ENCODE measurements at regions not wholly inside any gene's neighbourhood (a gene's known extent, or its start where the extent isn't known, plus 50 kb on each side); places are given as distances from the start of the nearest gene placed in this dataset.

GRCh38 chr3:90121326-90121725, 1013.9 kb downstream of the EPHA3 start:
- no peak overlapping the region for H3K4me2 ChIP-seq (ENCODE audit: insufficient read depth, low read length)
- no peaks in the 10 kb centered on the region for H3K36me3 ChIP-seq (ENCODE audit: control insufficient read depth, insufficient read depth, low read length)
- 0% methylated on average over 4 of the region's 5 CpGs for WGBS (ENCODE audit: insufficient coverage, low coverage, missing lambda C conversion rate)
- H3K9me3 ChIP-seq (replicated peaks; ENCODE audit: control insufficient read depth, insufficient read depth, low read depth, low read length) = no peaks in the 10 kb centered on the region
- TF ChIP-seq ZNF785 (CRISPR knock-in tag; IDR thresholded peaks at IDR 0.05) = no peak
- TF ChIP-seq TCF7L2 (IDR thresholded peaks at IDR 0.05; ENCODE audit: low read depth, low read length) = no peak
- no peak for TF ChIP-seq TBP (optimal IDR thresholded peaks at IDR 0.05; ENCODE audit: low read depth, low read length)
- TF ChIP-seq ZKSCAN8 (CRISPR knock-in tag; IDR thresholded peaks at IDR 0.05) = no peak
- TF ChIP-seq ZNF444 (CRISPR knock-in tag; IDR thresholded peaks at IDR 0.05) = no peak
- ATAC-seq (no peak), FAIRE-seq (no peak), DNase-seq (ENCODE audit: extremely low read depth in 1 of 4, low spot score in 3 of 4) (no peak)
- no peak overlapping the region for H3K27ac ChIP-seq (ENCODE audit: extremely low read depth, low read depth, low read length)
- POLR2A ChIA-PET = no interaction called here
- intact Hi-C loops (cut with micrococcal nuclease) (no loop called here), in situ Hi-C loops (cut with MboI) (no loop called here)
- H2AFZ ChIP-seq (ENCODE audit: low read depth, low read length) = no peak overlapping the region
- no peaks in the 10 kb centered on the region for H3K9me1 ChIP-seq (ENCODE audit: control insufficient read depth, insufficient read depth, low read length)
- no peak overlapping the region for H3K4me3 ChIP-seq
- H3K9ac ChIP-seq (ENCODE audit: insufficient read depth in 1 of 2, low read depth in 2 of 2, low read length in 2 of 2) = no peak overlapping the region
- no TSS peak for BruUV-seq (replicated peaks)
- H3K4me1 ChIP-seq (replicated peaks in 1 of 2; ENCODE audit: control insufficient read depth in 2 of 2, insufficient read depth in 2 of 2, low read length in 2 of 2) = no peaks in the 10 kb centered on the region
- CTCF ChIA-PET (ENCODE audit: low intra/inter-chr PET ratio) = no interaction called here
- H4K20me1 ChIP-seq (replicated peaks; ENCODE audit: control insufficient read depth, insufficient read depth, low read length) = no peaks in the 10 kb centered on the region
- H3K79me2 ChIP-seq (ENCODE audit: control insufficient read depth, insufficient read depth, low read length) = no peaks in the 10 kb centered on the region
- no peaks in the 10 kb centered on the region for H3K27me3 ChIP-seq (ENCODE audit: control insufficient read depth in 2 of 2, insufficient read depth in 2 of 2, low read length in 2 of 2)

GRCh38 chr3:90128391-90128790, 1021.0 kb downstream of the EPHA3 start:
- no peak for DNase-seq (ENCODE audit: extremely low read depth in 1 of 4, low spot score in 3 of 4)
- in situ Hi-C loops (cut with MboI) (no loop called here), intact Hi-C loops (cut with micrococcal nuclease) (no loop called here)
- Histone ChIP-seq H3K79me2 (ENCODE audit: control insufficient read depth, insufficient read depth, low read length) (no peaks in the 10 kb centered on the region), H3K27me3 (ENCODE audit: control insufficient read depth in 2 of 2, insufficient read depth in 2 of 2, low read length in 2 of 2) (no peaks in the 10 kb centered on the region), H3K9ac (ENCODE audit: insufficient read depth in 1 of 2, low read depth in 2 of 2, low read length in 2 of 2) (no peak overlapping the region), H3K36me3 (ENCODE audit: control insufficient read depth, insufficient read depth, low read length) (no peaks in the 10 kb centered on the region), H3K4me3 (no peak overlapping the region), H3K4me2 (ENCODE audit: insufficient read depth, low read length) (no peak overlapping the region), H3K9me3 (replicated peaks; ENCODE audit: control insufficient read depth, insufficient read depth, low read depth, low read length) (no peaks in the 10 kb centered on the region), H3K9me1 (ENCODE audit: control insufficient read depth, insufficient read depth, low read length) (no peaks in the 10 kb centered on the region), H4K20me1 (replicated peaks; ENCODE audit: control insufficient read depth, insufficient read depth, low read length) (no peaks in the 10 kb centered on the region), H3K4me1 (replicated peaks in 1 of 2; ENCODE audit: control insufficient read depth in 2 of 2, insufficient read depth in 2 of 2, low read length in 2 of 2) (no peaks in the 10 kb centered on the region), H2AFZ (ENCODE audit: low read depth, low read length) (no peak overlapping the region), H3K27ac (ENCODE audit: extremely low read depth, low read depth, low read length) (no peak overlapping the region)
- ATAC-seq = no peak
- 0% methylated on average over 2 of the region's 2 CpGs for WGBS (ENCODE audit: insufficient coverage, low coverage, missing lambda C conversion rate)
- CTCF ChIA-PET (ENCODE audit: low intra/inter-chr PET ratio) = no interaction called here
- no peak for FAIRE-seq
- POLR2A ChIA-PET = no interaction called here
- BruUV-seq (replicated peaks) = no TSS peak
- TF ChIP-seq HNRNPL (IDR thresholded peaks at IDR 0.05; ENCODE audit: low read depth, low read length) = no peak
- no peak for TF ChIP-seq TBL1XR1 (IDR thresholded peaks at IDR 0.05; ENCODE audit: low read length in 2 of 2)
- TF ChIP-seq GTF2A2 (tag; IDR thresholded peaks at IDR 0.05) = no peak
- TF ChIP-seq ZNF41 (CRISPR knock-in tag; conservative IDR thresholded peaks at IDR 0.05) = no peak
- TF ChIP-seq ZNF324 (CRISPR knock-in tag; IDR thresholded peaks at IDR 0.05) = no peak
- no peak for TF ChIP-seq MEF2D (tag; conservative IDR thresholded peaks at IDR 0.05; ENCODE audit: low read depth)
- no peak for TF ChIP-seq GTF2E2 (tag; IDR thresholded peaks at IDR 0.05)
- TF ChIP-seq RNF219 (CRISPR knock-in tag; IDR thresholded peaks at IDR 0.05) = no peak
- no peak for TF ChIP-seq ELK3 (CRISPR knock-in tag; IDR thresholded peaks at IDR 0.05)
- no peak for TF ChIP-seq ZNF780A (CRISPR knock-in tag; IDR thresholded peaks at IDR 0.05)
- TF ChIP-seq ZNF197 (CRISPR knock-in tag; IDR thresholded peaks at IDR 0.05; ENCODE audit: low read depth) = no peak
- TF ChIP-seq MAX (CRISPR knock-in tag; IDR thresholded peaks at IDR 0.05) = no peak
